SK-N-SH treated with all-trans-retinoic acid at 6 μM for 48 hours (cell line): ENCODE measurements at regions not wholly inside any gene's neighbourhood (a gene's known extent, or its start where the extent isn't known, plus 50 kb on each side); places are given as distances from the start of the nearest gene placed in this dataset.

ENCODE experiments used
- ATAC-seq: fragments of 200-7000 bp; cut with Tn5 transposase; 3 replicates; pipeline ENCODE4 v1.9.1; 2020; ENCODE audit warnings: mild to moderate bottlenecking, moderate library complexity
- CSRNP3 ChIP-seq: fragments of 250-450 bp; sonication (Bioruptor Pico); IDR thresholded peaks from 2 replicates; pipeline ENCODE4 v1.5.1; 2021; ENCODE audit warnings: mild to moderate bottlenecking, moderate library complexity
- ESRRG ChIP-seq: fragments of 250-450 bp; sonication (Bioruptor Pico); IDR thresholded peaks from 2 replicates; pipeline ENCODE4 v1.6.1; 2021; ENCODE audit warnings: mild to moderate bottlenecking
- GLIS3 ChIP-seq: fragments of 250-450 bp; sonication (Bioruptor Pico); IDR thresholded peaks from 2 replicates; pipeline ENCODE4 v1.5.0; 2020; ENCODE audit warnings: mild to moderate bottlenecking, moderate library complexity
- ISL1 ChIP-seq: fragments of 250-450 bp; sonication (Bioruptor Pico); IDR thresholded peaks from 2 replicates; pipeline ENCODE4 v2.1.2; 2022; ENCODE audit warnings: mild to moderate bottlenecking, moderate library complexity
- OSR1 ChIP-seq: fragments of 250-450 bp; sonication (Bioruptor Pico); IDR thresholded peaks from 2 replicates; pipeline ENCODE4 v1.8.0; 2022; ENCODE audit warnings: moderate library complexity, mild to moderate bottlenecking, inconsistent platforms
- PATZ1 ChIP-seq: fragments of 250-450 bp; sonication (Bioruptor Pico); IDR thresholded peaks from 2 replicates; pipeline ENCODE4 v1.8.0; 2020; ENCODE audit warnings: mild to moderate bottlenecking, moderate library complexity, borderline replicate concordance
- POU6F1 ChIP-seq: fragments of 250-450 bp; sonication (Bioruptor Pico); IDR thresholded peaks from 2 replicates; pipeline ENCODE4 v1.8.0; 2021; ENCODE audit warnings: low read depth, mild to moderate bottlenecking, moderate library complexity, borderline replicate concordance
- PPARA ChIP-seq: fragments of 250-450 bp; sonication (Bioruptor Pico); IDR thresholded peaks from 2 replicates; pipeline ENCODE4 v1.5.0; 2020; ENCODE audit warnings: mild to moderate bottlenecking, borderline replicate concordance
- SNAI2 ChIP-seq: fragments of 250-450 bp; sonication (Bioruptor Pico); IDR thresholded peaks from 2 replicates; pipeline ENCODE4 v1.5.0; 2020; ENCODE audit warnings: mild to moderate bottlenecking, moderate library complexity
- TCF4 ChIP-seq: fragments of 250-450 bp; sonication (Bioruptor Pico); IDR thresholded peaks from 2 replicates; pipeline ENCODE4 v1.8.0; 2021; ENCODE audit warnings: mild to moderate bottlenecking, moderate library complexity, borderline replicate concordance
- TOX ChIP-seq: fragments of 250-450 bp; sonication (Bioruptor Pico); IDR thresholded peaks from 2 replicates; pipeline ENCODE4 v1.8.0; 2021; ENCODE audit warnings: mild to moderate bottlenecking, moderate library complexity, borderline replicate concordance
- TSHZ2 ChIP-seq: fragments of 250-450 bp; sonication (Bioruptor Pico); IDR thresholded peaks from 2 replicates; pipeline ENCODE4 v1.5.0; 2020; ENCODE audit warnings: mild to moderate bottlenecking, moderate library complexity
- ZC3H10 ChIP-seq: fragments of 250-450 bp; sonication (Bioruptor Pico); IDR thresholded peaks from 2 replicates; pipeline ENCODE4 v1.5.1; 2021; ENCODE audit warnings: mild to moderate bottlenecking, moderate library complexity
- ZFP3 ChIP-seq: fragments of 250-450 bp; sonication (Bioruptor Pico); IDR thresholded peaks from 2 replicates; pipeline ENCODE4 v1.5.0; 2020; ENCODE audit warnings: mild to moderate bottlenecking, moderate library complexity
- ZFP30 ChIP-seq: fragments of 450-650 bp; formaldehyde crosslinking; IDR thresholded peaks from 2 replicates; pipeline ENCODE4 v1.5.0; 2022; ENCODE audit warnings: mild to moderate bottlenecking, moderate library complexity
- ZNF565 ChIP-seq: fragments of 450-650 bp; formaldehyde crosslinking; conservative IDR thresholded peaks from 2 replicates; pipeline ENCODE4 v1.5.0; 2020; ENCODE audit warnings: low read depth, mild to moderate bottlenecking, moderate library complexity
- ZNF70 ChIP-seq: fragments of 450-650 bp; formaldehyde crosslinking; IDR thresholded peaks from 2 replicates; pipeline ENCODE4 v1.5.0; 2020; ENCODE audit warnings: mild to moderate bottlenecking, moderate library complexity
- ZNF8 ChIP-seq: fragments of 450-650 bp; formaldehyde crosslinking; IDR thresholded peaks from 2 replicates; pipeline ENCODE4 v1.5.0; 2020; ENCODE audit warnings: mild to moderate bottlenecking, moderate library complexity

- no peak for TF ChIP-seq OSR1 (CRISPR knock-in tag)
- TF ChIP-seq SNAI2: no peak
- TF ChIP-seq TSHZ2 (CRISPR knock-in tag): no peak
- TF ChIP-seq ZFP30: no peak
- no peak for TF ChIP-seq ZFP3
- no peak for TF ChIP-seq ZNF565
- no peak for TF ChIP-seq PATZ1 (CRISPR knock-in tag)
- no peak for TF ChIP-seq PPARA (CRISPR knock-in tag)
- no peak for TF ChIP-seq GLIS3 (CRISPR knock-in tag)
- no peak for TF ChIP-seq TOX (CRISPR knock-in tag)
- TF ChIP-seq ZNF8 (CRISPR knock-in tag): no peak
- TF ChIP-seq ISL1: no peak
- TF ChIP-seq ESRRG (CRISPR knock-in tag): no peak
- no peak for TF ChIP-seq CSRNP3 (CRISPR knock-in tag)
- TF ChIP-seq ZNF70 (CRISPR knock-in tag): no peak
- TF ChIP-seq POU6F1 (CRISPR knock-in tag): no peak
Observed at GRCh38 chr13:90568165-90568564, 779.3 kb upstream of the MIR17HG start.

GRCh38 chr13:90576067-90576466 is 771.4 kb upstream of the MIR17HG start:
- TF ChIP-seq GLIS3 (CRISPR knock-in tag) (no peak), OSR1 (CRISPR knock-in tag) (no peak)
- no peak for ATAC-seq

More at GRCh38 chr13:90568165-90568564, 779.3 kb upstream of the MIR17HG start:
- no peak for ATAC-seq

- TF ChIP-seq TCF4 (CRISPR knock-in tag): no peak
- TF ChIP-seq, all 23 proteins: peak for 0
- ATAC-seq: no peak
Observed at GRCh38 chr13:90577726-90578125, 769.8 kb upstream of the MIR17HG start.

GRCh38 chr13:90585392-90585791 is 762.1 kb upstream of the MIR17HG start:
- ATAC-seq: no peak
- no peak for TF ChIP-seq ZC3H10
- no peak for TF ChIP-seq CSRNP3 (CRISPR knock-in tag)
- no peak for TF ChIP-seq ZNF8 (CRISPR knock-in tag)
- no peak for TF ChIP-seq POU6F1 (CRISPR knock-in tag)
- no peak for TF ChIP-seq ZNF565
- TF ChIP-seq ZFP30: no peak
- no peak for TF ChIP-seq PPARA (CRISPR knock-in tag)
- no peak for TF ChIP-seq GLIS3 (CRISPR knock-in tag)
- no peak for TF ChIP-seq TSHZ2 (CRISPR knock-in tag)
